Suprapubic skin (tissue), 4 donors: ENCODE measurements at regions not wholly inside any gene's neighbourhood (a gene's known extent, or its start where the extent isn't known, plus 50 kb on each side); places are given as distances from the start of the nearest gene placed in this dataset.

Source experiments
- DNase-seq, 2 donors: peaks; one replicate each; pipeline ENCODE4 v3.0.0-alpha.2; 2019; ENCODE audit warnings: low spot score in 2 of 2
- H3K27ac ChIP-seq: fragments of 200-600 bp; sonication (generic); one replicate; pipeline ENCODE4 v1.5.1; 2019
- H3K27me3 ChIP-seq: fragments of 200-600 bp; sonication (generic); one replicate; pipeline ENCODE4 v1.5.1; 2019
- H3K36me3 ChIP-seq: fragments of 200-600 bp; sonication (generic); one replicate; pipeline ENCODE4 v1.5.1; 2019
- H3K4me1 ChIP-seq: fragments of 200-600 bp; sonication (generic); one replicate; pipeline ENCODE4 v1.5.1; 2019
- H3K4me3 ChIP-seq: fragments of 200-600 bp; sonication (generic); one replicate; pipeline ENCODE4 v1.5.1; 2019; ENCODE audit warnings: mild to moderate bottlenecking
- H3K9me3 ChIP-seq: fragments of 200-600 bp; sonication (generic); one replicate; pipeline ENCODE4 v1.5.1; 2019
- CTCF ChIP-seq, 2 donors: fragments of 200-600 bp in 1 of 2; fragments of 450-650 bp in 1 of 2; sonication (generic) in 1 of 2; IDR thresholded peaks; one replicate each; pipeline ENCODE4 v1.5.1; 2016 to 2019; ENCODE audit warnings: antibody characterized with exemption in 2 of 2, mild to moderate bottlenecking in 1 of 2, moderate library complexity in 1 of 2
- EP300 ChIP-seq: sonication (generic); formaldehyde crosslinking; IDR thresholded peaks from one replicate; pipeline ENCODE4 v1.6.1; 2017; ENCODE audit warnings: antibody characterized with exemption
- POLR2A ChIP-seq, 2 donors: fragments of 450-650 bp; IDR thresholded peaks; one replicate each; pipeline ENCODE4 v1.6.1; 2017; ENCODE audit warnings: antibody characterized with exemption in 2 of 2, mild to moderate bottlenecking in 2 of 2, moderate library complexity in 2 of 2
- POLR2AphosphoS5 ChIP-seq, 3 donors: sonication (generic); formaldehyde crosslinking; IDR thresholded peaks; one replicate each; pipeline ENCODE4 v1.6.1; 2017; ENCODE audit warnings: antibody characterized with exemption in 3 of 3
- WGBS: methylation state at CpG from one replicate; pipeline ENCODE4 v1.1.5; 2018; 5-methylcytosine and 5-hydroxymethylcytosine counted together

DNA sequence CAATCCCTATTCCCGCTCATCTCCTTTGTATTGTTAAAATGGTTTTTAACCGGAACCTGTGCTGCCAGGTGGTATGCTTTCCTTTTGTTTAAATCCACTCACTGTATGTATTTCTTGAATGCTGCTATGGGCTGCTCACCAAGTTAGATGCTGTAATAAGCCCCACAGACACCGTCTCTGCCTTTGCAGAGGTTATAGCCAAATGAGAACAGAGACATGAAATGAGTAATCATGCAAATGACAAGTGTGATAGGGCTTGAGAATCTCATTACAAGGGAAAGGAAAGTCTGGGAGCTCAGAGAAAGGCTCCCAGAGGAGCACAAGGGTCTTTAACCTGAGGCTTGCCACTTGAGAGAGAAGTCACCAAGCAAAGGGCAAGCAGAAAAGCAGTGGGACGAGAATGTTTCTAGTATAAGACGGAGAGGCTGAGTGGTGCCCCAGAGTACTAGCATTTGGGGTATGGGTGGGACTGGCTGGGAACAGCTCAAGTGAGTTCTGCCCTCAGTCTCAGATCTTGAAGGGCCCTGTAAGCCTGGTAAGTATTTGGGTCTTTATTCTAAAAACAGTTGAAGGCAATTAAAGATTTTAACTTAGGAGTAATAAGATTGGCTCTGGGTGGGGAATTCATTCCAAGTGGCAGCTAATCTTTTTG, 110.8 kb upstream of the H2AZ1 start:
- 92% methylated on average over 5 of the region's 5 CpGs for WGBS
- TF ChIP-seq CTCF (IDR thresholded peaks at IDR 0.05) (no peak), POLR2AphosphoS5 (IDR thresholded peaks at IDR 0.05) (no peak), EP300 (no peak), POLR2A (IDR thresholded peaks at IDR 0.05) (no peak)
- no peaks in the 10 kb centered on the region for H3K27me3 ChIP-seq
- no peaks in the 10 kb centered on the region for H3K4me1 ChIP-seq
- no peak overlapping the region for H3K27ac ChIP-seq
- H3K4me3 ChIP-seq, result no peak overlapping the region
- no peaks in the 10 kb centered on the region for H3K36me3 ChIP-seq
- no peaks in the 10 kb centered on the region for H3K9me3 ChIP-seq
- no peak for DNase-seq

- WGBS, result 96% methylated on average over 8 of the region's 8 CpGs
Observed at GRCh38 chr4:100059467-100059866, 109.4 kb upstream of the H2AZ1 start.

GRCh38 chr4:100056701-100057100, 106.6 kb upstream of the H2AZ1 start:
- DNase-seq, result no peak
- 95% methylated on average over 3 of the region's 3 CpGs for WGBS
- H3K4me1 ChIP-seq, result no peaks in the 10 kb centered on the region
- TF ChIP-seq CTCF (IDR thresholded peaks at IDR 0.05) (no peak), EP300 (no peak), POLR2A (IDR thresholded peaks at IDR 0.05) (no peak), POLR2AphosphoS5 (IDR thresholded peaks at IDR 0.05) (no peak)
- H3K27me3 ChIP-seq, result no peaks in the 10 kb centered on the region
- H3K4me3 ChIP-seq, result no peak overlapping the region
- no peak overlapping the region for H3K27ac ChIP-seq
- H3K9me3 ChIP-seq, result no peaks in the 10 kb centered on the region
- H3K36me3 ChIP-seq, result no peaks in the 10 kb centered on the region

More at GRCh38 chr4:100059467-100059866, 109.4 kb upstream of the H2AZ1 start:
- Histone ChIP-seq H3K4me1 (no peaks in the 10 kb centered on the region), H3K27me3 (no peaks in the 10 kb centered on the region), H3K4me3 (no peak overlapping the region), H3K9me3 (no peaks in the 10 kb centered on the region), H3K27ac (no peak overlapping the region), H3K36me3 (no peaks in the 10 kb centered on the region)
- TF ChIP-seq POLR2AphosphoS5 (IDR thresholded peaks at IDR 0.05) (no peak), EP300 (no peak), CTCF (IDR thresholded peaks at IDR 0.05) (no peak)
- DNase-seq, result no peak

- no peak for DNase-seq
- H3K36me3 ChIP-seq, result no peaks in the 10 kb centered on the region
- WGBS, result 90% methylated on average over 3 of the region's 3 CpGs
Observed at GRCh38 chr4:100054071-100054470, 104.0 kb upstream of the H2AZ1 start.

DNA sequence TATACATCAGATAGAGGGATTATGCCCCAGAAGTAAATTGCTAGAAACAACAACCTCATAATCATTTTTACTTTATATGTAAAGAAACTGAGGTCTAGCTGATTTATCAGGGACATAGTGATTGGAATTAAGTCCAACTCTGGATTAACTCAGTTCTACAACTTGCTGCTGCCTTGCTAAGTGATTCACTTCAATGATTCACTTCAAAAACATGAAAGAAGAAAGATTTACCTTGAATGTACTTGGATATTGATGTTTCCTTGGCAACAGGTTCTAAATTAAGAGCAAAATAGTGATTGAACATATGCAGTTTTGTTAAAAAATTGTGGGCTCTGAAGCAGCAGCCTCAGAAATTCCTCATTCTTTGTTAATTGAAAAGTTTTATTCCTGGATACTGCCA, 99.8 kb upstream of the H2AZ1 start:
- Histone ChIP-seq H3K9me3 (no peaks in the 10 kb centered on the region), H3K4me1 (no peaks in the 10 kb centered on the region), H3K27me3 (no peaks in the 10 kb centered on the region), H3K27ac (no peak overlapping the region), H3K36me3 (no peaks in the 10 kb centered on the region), H3K4me3 (no peak overlapping the region)
- no peak for TF ChIP-seq CTCF (IDR thresholded peaks at IDR 0.05)
- TF ChIP-seq EP300, result no peak
- no peak for TF ChIP-seq POLR2AphosphoS5 (IDR thresholded peaks at IDR 0.05)
- TF ChIP-seq POLR2A (IDR thresholded peaks at IDR 0.05), result no peak
- DNase-seq, result no peak

More at GRCh38 chr4:100054071-100054470, 104.0 kb upstream of the H2AZ1 start:
- H3K9me3 ChIP-seq, result no peaks in the 10 kb centered on the region
- TF ChIP-seq POLR2A (IDR thresholded peaks at IDR 0.05) (no peak), CTCF (IDR thresholded peaks at IDR 0.05) (no peak)
- no peaks in the 10 kb centered on the region for H3K4me1 ChIP-seq
- H3K27me3 ChIP-seq, result no peaks in the 10 kb centered on the region
- H3K4me3 ChIP-seq, result no peak overlapping the region
- no peak overlapping the region for H3K27ac ChIP-seq
